ENCODE measurements at regions not wholly inside any gene's neighbourhood (a gene's known extent, or its start where the extent isn't known, plus 50 kb on each side); places are given as distances from the start of the nearest gene placed in this dataset.
A peak's percentile ranks its signal among the peaks of the same experiment; 100 is the strongest.

DNA sequence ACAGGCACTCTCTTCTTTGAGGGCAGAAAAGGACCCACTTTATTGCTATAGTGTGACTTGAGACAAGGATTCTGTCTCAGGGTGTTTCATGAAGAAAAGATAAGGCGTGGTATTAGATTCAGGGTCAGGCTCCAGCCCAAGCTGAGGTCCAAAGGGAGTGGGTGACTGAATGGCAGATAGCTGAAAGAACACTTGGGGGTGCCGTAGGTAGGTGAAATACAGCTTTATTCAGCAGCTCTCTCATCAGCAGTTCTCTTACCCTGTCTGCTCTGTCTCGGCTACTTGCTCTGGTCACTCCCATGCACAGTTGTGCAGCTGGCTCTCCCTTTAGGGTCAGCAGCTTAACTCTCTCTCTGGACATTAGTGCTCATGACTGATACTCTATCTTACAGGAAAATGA lies 379.9 kb downstream of the LPIN1 start:
- H3K4me3 ChIP-seq (ENCODE audit: low read depth, low read length) = no peak overlapping the region
- TF ChIP-seq, protein P1, sequence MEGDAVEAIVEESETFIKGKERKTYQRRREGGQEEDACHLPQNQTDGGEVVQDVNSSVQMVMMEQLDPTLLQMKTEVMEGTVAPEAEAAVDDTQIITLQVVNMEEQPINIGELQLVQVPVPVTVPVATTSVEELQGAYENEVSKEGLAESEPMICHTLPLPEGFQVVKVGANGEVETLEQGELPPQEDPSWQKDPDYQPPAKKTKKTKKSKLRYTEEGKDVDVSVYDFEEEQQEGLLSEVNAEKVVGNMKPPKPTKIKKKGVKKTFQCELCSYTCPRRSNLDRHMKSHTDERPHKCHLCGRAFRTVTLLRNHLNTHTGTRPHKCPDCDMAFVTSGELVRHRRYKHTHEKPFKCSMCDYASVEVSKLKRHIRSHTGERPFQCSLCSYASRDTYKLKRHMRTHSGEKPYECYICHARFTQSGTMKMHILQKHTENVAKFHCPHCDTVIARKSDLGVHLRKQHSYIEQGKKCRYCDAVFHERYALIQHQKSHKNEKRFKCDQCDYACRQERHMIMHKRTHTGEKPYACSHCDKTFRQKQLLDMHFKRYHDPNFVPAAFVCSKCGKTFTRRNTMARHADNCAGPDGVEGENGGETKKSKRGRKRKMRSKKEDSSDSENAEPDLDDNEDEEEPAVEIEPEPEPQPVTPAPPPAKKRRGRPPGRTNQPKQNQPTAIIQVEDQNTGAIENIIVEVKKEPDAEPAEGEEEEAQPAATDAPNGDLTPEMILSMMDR (conservative IDR thresholded peaks at IDR 0.05; ENCODE audit: low read depth, low read length) = peak; percentile 19
- DNase-seq (ENCODE audit: low read depth) = peak; percentile 34

DNA sequence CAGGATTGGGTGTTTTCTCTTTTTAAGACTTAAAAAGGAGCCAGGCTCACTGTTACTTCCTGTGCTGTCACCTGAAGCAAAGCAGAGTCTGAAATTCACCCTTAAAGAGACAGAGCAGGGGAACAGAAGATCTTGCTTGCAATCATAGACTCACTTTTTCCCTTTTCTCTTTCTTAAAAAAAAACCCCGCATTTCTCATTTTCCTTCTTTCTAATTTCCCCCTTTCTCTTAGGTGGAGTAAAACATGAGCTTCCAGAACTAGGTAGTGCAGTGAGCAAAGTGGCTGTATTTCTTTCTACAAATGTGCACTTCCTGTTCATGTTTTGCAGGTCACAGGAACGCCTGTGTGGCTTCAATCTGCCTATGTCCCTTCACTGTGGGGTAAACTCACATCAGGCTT lies 381.2 kb downstream of the LPIN1 start:
- DNase-seq (ENCODE audit: low read depth) = no peak
- no peak overlapping the region for H3K4me3 ChIP-seq (ENCODE audit: low read depth, low read length)
- TF ChIP-seq, protein P1 (conservative IDR thresholded peaks at IDR 0.05; ENCODE audit: low read depth, low read length) = no peak

DNA sequence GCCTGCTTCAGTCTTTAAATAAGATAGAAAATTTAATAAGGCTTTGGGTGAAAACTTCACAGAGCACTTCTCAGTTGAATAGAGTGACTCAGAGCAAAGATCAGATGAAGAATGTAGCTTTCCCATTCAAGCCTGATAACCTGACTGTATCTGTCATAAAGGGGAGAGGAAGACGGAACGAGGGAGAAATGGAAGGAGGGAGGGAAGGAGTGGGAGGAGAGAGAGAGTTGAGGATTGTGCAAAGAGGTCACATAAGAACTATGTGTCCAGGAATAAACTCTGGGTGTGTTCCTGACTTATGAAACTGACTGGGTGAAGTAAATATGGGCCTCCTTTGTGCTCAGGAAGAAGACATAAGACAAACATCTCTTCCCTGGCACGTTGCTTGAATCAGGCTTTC lies 385.5 kb downstream of the LPIN1 start:
- H3K4me3 ChIP-seq (ENCODE audit: low read depth, low read length) = no peak overlapping the region
- peak; percentile 86 for DNase-seq (ENCODE audit: low read depth)
- TF ChIP-seq, protein P1 (conservative IDR thresholded peaks at IDR 0.05; ENCODE audit: low read depth, low read length) = no peak

DNA sequence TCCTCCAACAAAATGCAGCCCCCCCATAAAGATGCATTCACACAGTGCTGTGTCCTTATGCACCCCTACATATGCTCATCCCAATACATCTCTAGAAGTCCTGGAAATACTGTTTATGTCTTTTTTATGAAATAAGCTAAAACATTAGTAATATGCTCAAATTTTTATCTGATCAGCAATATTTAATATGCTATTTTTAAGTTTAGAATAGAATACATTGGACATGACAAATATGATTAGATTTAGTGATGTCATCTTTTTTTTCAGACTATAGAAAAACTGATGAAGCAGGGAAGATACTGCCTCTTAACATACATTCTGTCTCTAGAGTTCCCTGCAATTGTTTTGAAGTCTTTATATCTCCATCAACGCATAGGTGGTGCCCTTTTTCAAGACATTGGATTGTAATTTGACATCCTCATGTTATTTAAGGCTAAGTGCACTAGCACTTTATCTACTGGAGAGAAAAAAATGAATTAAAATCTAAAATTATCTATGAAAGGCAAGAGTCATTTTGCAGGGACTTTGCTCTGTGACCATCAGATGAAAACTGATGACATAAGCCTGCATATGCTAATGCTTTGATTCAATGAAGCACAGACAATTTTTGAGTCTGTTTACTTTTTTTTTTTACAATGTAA lies 395.3 kb downstream of the LPIN1 start:
- DNase-seq (ENCODE audit: low read depth) = no peak
- no peak overlapping the region for H3K4me3 ChIP-seq (ENCODE audit: low read depth, low read length)
- TF ChIP-seq, protein P1 (conservative IDR thresholded peaks at IDR 0.05; ENCODE audit: low read depth, low read length) = no peak

DNA sequence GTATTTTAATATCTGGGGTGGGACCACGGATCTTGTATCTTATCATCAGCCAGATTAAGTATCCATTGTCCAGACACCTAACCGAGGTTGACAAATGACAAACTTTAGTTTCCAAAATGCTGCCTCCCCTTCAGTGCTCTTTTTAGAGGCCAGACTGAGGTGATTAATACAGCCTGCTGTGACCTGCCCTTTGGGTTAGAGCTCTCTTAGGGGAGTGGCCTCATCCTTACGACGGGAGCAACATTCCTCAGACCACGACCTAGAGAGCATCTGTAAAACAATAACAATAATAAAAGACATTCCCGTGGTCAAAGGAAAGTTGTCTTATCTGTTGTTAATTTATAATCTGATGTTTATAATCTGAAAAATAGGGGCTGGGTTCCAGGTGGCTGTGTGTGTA lies 405.3 kb downstream of the LPIN1 start:
- H3K4me3 ChIP-seq (ENCODE audit: low read depth, low read length) = no peak overlapping the region
- TF ChIP-seq, protein P1 (conservative IDR thresholded peaks at IDR 0.05; ENCODE audit: low read depth, low read length) = no peak
- DNase-seq (ENCODE audit: low read depth) = peak; percentile 48

DNA sequence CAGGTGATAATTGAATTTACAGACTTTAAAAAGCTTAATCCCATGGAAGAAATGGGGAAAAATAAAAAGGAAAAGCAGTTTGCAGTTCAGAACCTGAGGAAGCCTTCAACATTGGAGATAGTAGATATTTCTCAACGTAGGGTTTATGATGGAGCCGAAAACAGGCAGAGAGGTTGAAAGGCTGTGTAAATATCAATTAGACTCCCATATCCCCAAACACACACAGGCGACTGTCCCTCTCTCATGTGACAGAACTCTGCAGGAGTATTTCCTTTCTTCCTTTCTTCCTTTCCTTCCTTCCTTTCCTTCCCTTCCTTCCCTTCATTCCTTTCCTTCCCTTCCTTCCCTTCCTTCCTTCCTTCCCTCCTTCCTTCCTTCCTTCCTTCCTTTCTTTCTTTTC lies 406.5 kb downstream of the LPIN1 start:
- no peak overlapping the region for H3K4me3 ChIP-seq (ENCODE audit: low read depth, low read length)
- TF ChIP-seq, protein P1 (conservative IDR thresholded peaks at IDR 0.05; ENCODE audit: low read depth, low read length) = no peak
- DNase-seq (ENCODE audit: low read depth) = no peak

DNA sequence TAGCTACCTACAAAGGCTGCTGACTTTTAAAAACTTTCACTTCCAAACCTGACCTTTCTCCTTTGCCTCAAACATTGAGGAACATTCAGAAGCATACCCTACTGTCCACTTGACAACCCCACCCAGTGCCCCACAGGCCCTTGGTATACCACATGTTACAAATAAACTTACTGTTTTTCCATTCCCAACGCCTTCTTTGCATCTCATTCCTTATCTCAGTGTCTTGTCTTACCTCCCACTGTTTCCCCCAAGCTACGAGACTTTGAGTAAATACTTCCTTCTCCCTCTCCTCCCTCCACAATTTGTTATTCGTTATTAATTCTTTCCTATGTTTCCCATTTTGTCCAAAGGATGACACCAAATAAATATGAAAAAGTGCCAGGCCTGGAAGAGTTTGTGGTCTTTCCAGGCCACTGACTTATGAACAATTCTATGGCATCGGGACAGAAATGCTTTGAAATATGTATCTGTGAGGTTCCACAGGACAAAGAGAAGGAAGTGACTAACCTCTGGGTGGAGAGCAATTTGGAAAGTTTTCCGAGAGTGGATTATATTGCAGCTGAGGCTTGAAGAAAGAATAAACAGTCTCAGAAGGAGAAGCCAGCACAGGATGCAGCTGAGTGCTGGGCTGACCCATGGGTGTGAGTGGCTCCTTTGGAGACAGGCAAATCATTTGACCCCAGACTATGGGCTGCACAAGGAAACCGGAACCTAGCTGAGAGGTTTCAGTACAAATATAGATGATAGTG lies 409.0 kb downstream of the LPIN1 start:
- peak; percentile 79 for DNase-seq (ENCODE audit: low read depth)
- H3K4me3 ChIP-seq (ENCODE audit: low read depth, low read length) = no peak overlapping the region
- TF ChIP-seq, protein P1 (conservative IDR thresholded peaks at IDR 0.05; ENCODE audit: low read depth, low read length) = no peak

Measured in choroid plexus epithelial cell (primary cell).